ENCODE measurements at regions not wholly inside any gene's neighbourhood (a gene's known extent, or its start where the extent isn't known, plus 50 kb on each side); places are given as distances from the start of the nearest gene placed in this dataset.

GRCh38 chr12:91704446-91704845 is 441.2 kb downstream of the BTG1 start:
- TF ChIP-seq CTCF (IDR thresholded peaks at IDR 0.05), result no peak
- TF ChIP-seq REST (IDR thresholded peaks at IDR 0.05; ENCODE audit: insufficient read depth in 1 of 2, low read depth in 2 of 2, low read length in 1 of 2), result no peak
- no peak for TF ChIP-seq TCF7L2 (IDR thresholded peaks at IDR 0.05; ENCODE audit: low read depth, low read length)
